Loucy (cell line): ENCODE measurements at regions not wholly inside any gene's neighbourhood (a gene's known extent, or its start where the extent isn't known, plus 50 kb on each side); places are given as distances from the start of the nearest gene placed in this dataset.

Experiments used
- CTCF ChIP-seq: fragments of 200-600 bp; sonication (generic); conservative IDR thresholded peaks from 2 replicates; pipeline ENCODE4 v1.5.1; 2014; ENCODE audit warnings: mild to moderate bottlenecking, antibody characterized with exemption, low read length
- EZH2phosphoT487 ChIP-seq: fragments of 200-600 bp; IDR thresholded peaks from 2 replicates; pipeline ENCODE4 v1.6.1; 2018; ENCODE audit warnings: antibody characterized with exemption, mild to moderate bottlenecking, moderate library complexity, borderline replicate concordance

GRCh38 chr7:113986216-113986615, 67.4 kb upstream of the PPP1R3A start:
- TF ChIP-seq CTCF (no peak), EZH2phosphoT487 (no peak)
